HG03442 (cell line): ENCODE measurements at regions not wholly inside any gene's neighbourhood (a gene's known extent, or its start where the extent isn't known, plus 50 kb on each side); places are given as distances from the start of the nearest gene placed in this dataset.

Experiments
- ATAC-seq: cut with Tn5 transposase; IDR thresholded peaks from one replicate; pipeline ENCODE4 v1.9.1; 2021; ENCODE audit warnings: mild to moderate bottlenecking, moderate library complexity; ENCODE audit not compliant: unreplicated experiment

DNA sequence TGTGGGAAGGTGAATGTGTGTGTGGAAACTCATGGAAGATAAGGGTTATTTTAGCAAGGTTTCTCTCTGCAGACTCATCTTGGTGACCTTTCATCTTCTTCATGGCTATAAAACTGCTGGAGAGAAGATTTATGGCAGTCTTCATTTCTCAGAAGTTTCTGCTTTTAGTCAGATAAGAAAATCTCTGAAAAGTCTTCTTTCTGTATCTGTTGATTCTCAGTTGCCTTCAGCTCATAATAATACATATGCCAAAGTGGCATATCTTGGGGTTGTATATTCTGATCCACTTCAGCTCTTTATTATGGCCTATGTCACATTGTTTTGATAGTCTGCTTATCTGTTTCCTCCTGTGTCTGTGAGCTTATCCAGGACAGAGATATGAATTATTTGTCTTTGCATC, 143.3 kb upstream of the TMTC4 start:
- no peak for ATAC-seq

DNA sequence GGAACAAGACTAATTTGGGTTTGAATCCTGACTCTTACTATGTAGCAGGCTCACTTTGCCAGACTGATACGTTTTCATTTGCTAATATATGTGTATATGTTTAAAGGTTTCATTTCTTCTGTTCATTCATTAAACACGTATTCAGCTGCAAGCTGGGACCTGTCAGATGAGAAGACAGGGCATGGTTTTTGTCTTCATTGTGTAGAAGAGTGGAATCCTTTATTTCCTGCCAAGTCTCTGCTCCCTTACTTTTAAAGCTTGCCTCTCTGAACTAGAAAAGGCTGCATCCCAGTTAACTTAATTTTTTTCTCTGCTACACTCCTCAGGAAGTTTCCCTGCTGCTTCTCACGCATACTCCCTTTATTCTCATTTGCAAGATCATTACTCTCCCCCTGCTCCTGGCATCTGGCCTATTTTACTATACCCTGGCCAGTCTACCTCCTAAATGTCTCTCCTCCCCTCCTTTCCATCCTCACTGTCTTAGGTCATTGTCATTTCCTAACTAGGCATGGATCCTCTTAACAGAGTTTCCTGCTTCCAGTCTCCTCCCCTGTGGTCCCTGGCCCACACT, 141.0 kb upstream of the TMTC4 start:
- no peak for ATAC-seq

DNA sequence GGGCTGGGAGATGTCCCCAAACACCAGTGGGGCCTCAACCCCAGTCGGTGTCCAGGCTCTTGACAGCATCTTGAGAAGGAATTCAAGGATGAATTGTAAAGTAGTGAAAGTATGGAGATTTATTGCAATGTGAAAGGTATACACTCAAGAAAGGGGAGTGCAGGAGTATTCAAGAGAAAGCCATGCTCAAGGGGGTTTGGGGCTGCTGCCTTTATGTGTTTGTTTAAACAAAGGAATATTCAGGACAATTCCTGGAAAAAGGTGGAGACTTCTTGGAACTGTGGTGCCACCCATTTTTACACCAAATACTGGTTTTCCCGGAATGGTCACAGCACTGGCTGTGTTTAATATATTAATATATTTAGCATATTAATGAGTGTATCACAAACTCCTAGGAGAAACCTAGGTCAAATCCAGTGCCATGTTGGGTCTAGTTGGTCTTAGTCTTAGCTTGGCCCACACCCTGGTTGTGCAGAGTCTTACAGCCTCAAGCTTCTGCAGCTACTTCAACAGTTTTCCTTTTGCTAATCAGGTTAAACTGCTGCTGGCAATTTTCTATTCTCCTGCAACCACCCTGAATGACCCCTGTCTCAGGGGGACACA, 138.5 kb upstream of the TMTC4 start:
- ATAC-seq: no peak

DNA sequence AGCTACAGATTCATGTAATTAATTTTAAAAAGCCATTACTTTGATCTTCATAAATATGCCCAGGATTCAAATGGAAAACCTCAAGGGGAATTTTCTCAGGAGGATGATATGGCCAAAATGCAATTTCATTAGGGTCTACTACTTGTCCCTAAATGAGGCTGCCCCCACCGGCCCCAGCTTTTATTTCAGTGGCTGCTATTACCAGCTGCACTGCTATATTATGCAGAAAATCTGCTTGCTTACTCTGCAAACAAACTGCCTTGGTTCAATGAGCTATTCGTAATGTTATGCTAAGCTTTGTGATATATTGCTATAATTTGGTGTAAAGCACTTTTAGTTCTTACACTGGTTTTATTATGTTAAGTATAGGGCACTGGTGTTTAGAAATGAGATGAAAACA, 137.3 kb upstream of the TMTC4 start:
- no peak for ATAC-seq

DNA sequence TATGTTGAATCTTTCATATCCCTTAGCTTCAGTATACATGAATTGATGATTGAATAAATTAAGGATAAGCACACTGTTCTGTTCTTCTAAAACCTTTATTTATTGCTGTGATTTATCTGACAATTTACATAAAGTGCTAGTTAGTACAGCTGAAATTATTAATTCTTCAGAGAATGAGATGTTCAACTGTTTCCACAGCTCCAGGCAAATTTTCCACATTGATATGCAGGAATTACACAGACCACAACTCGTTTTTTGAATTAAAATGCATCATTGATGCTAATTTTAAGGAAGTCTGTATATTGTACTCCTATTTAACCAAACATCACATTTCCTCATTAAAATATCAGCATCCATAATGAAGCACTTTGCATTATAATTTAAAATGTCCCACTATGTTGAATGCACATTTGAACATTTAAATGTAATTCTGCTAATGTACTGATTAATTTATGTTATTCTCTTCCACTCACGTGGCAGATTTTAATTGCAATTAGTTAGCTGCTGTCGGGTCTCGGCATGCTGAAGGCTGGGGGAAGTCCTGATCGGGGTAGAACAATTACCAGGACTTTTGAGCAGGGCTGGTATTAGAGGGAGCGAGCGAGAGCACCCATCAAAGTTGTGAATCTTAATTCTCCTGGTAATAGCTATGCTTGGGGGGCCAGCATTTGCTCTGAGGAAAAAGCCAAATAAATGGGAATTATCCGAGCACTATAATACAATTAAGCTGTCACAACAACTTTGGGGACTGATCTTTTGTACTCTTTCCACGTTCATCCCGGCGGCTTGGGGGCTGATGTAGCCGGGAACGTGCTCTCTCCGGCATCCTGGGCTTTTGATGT, 136.7 kb upstream of the TMTC4 start:
- no peak for ATAC-seq

DNA sequence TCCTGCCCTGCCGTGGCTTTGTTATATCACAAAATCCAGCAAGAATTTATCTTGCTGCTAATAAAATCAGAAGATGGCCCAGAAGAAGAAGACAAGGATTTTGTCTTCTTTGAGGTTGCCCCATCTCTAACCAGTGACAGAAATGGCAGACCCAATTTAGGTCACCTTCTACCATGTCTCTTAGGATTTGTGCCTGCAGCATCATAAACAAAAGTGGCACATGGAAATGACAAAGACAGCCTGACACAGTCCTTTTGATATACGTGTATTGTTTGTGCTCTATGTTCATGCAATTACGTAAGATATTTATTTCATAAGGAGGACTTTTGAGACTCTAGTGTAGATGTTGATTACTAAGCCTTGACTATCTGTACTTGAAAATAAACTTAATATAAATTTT, 135.9 kb upstream of the TMTC4 start:
- ATAC-seq: no peak

DNA sequence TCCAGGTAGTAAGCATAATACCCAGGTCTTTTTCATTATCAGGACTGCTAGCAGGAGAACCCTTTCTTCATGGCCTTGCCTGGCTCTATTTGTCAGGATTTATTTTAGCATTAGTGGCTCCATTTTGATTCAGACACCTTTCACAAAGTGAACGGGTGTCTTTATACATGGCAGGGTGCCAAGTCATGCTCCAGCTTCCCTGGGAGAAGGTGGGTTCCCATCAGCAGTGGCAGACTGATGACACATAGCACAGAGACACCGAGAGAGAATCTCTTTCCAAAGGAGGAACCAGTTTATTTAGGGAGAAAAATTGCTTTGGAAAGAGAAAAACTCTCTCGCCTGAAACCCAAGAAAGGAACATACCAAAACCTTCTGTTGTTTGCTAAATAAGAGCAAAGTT, 135.3 kb upstream of the TMTC4 start:
- no peak for ATAC-seq

DNA sequence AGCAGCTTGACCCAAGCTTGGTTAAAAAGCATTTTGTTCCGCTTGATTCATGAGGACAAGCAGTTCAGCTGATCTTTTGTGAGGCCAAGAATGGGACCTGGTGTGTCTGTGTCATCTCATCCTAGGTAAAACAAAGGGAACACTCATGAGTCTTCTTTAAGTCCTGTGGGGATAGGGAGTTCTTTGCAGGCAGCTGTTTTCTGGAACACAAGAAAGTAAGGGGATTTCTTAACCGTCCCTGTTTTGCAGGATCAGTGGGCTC, 134.5 kb upstream of the TMTC4 start:
- no peak for ATAC-seq

DNA sequence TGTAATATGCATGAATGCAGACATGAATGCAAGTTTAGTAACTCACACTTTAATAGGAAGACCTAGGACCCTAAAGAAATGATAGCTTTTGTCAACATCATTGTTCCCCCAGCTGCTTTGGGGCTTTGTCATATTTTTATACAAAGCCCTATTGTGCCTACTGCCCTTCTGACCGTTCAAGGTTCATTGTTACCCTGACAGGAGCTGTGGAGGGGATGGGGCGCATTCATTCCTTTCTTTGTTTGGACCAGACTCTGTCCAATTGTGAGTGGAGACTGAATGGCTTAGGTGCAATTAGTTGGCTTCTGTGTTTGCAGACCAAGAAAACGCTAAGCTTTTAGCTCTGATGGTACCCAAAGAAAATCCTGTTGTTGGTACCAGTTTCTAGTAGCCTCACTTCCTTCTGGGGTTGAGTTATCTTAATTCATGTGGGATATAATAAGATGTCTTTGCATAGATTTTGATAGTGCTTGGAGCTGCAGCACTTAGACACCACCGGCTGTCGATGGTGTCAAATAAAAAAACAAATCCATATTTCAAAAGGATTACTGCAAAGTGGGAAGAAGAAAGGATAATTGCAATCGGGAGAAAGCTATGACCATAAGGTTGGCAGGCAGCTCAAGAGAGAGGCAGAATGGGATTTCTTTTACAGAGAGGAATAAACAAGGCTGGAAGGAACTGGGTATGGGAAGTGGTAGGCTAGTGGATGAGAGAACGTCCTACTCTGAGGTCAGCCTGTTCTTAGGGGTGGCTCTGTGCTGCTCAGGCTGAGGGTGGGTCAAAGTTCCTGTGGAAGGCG, 133.9 kb upstream of the TMTC4 start:
- no peak for ATAC-seq

DNA sequence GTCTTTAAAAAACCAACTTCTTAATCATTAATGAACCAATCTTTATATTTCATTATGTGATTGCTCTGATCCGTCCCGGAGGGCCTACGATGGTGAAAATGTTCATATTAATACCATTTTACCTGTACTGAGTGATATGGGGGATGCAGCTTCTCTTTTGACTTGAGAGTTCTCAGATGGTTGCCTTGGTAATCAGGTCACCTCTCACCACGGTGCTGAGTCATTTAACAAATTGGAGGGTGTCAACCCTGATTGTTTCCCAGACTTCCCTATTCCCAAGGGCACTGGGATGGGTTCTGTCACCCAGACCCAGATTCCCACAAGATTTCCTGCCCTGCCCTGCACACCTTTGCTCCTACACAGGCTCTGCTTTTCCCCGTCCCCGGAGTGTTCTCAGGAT, 128.5 kb upstream of the TMTC4 start:
- ATAC-seq: no peak

DNA sequence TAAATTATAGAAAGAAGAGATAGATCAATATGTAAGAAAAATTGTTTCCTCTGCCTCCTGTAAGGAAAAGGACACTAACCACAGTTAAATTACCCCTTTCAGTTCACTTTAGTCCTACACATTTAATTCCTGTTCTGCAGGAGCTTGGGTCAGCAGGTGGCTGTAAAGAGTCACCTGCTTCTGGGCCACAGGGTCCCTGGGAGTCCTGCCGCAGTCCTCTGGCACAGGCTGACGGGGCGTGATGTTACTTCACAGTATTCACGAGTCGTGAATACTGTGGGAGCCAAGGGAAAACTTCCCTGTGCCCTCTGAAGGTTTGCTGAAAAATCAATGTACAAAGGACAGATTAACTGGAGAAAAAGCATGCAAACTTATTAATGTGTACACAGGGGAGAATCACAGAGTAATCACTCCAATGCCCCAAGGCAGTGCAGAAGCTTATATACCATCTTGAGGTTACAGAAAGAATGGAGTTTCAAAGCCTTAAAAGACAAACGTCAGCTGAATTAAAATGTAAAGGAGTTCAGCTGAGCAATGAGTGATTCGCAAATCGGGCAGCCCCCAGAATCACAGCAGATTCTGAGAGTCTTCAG, 125.8 kb upstream of the TMTC4 start:
- ATAC-seq: no peak

DNA sequence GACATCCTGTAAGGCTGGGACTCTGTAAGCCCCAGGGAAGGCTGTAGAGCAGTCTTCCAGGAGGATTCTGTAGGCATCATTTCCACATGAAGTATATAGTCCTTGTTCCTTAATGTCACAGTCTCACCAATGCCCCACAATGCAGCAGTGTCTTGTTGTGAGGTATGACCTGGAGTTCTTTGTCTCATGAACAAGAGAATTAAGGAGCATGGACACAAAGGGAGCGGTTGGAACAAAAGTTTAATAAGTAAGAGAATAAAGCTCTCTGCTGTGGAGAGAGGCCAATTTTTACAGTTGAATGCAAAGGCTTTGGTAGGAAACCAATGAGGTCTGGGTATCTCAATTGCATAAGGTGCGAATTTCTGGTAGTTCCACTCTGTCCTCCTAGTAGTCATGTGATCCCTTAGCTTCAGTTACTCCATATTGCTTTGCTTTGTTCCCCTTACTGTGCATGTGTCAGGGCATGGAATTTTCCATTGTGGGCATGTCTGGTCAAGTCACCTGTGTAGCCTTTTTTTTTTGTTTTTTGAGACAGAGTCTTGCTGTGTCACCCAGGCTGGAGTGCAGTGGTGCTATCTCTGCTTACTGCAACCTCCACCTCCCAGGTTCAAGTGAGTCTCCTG, 124.3 kb upstream of the TMTC4 start:
- no peak for ATAC-seq

DNA sequence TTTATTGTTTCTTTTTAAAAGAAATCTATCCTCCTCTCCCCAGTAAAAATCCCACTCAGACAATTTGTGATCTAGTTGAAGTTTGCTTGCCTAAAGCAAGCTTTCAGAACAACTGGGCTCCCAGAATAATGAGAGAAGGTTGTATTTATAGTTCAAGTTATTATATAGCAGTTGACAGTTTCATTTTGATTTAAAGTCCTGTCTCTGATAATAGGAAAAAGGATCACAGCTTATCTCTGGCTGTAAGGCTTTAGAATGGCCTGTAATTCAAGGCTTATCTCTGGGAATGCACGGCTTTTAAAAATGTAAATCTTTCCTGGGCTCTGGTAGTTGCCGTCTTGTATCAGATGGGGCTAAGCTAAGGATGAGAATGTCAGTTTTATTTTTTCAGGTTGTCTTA, 123.3 kb upstream of the TMTC4 start:
- ATAC-seq: no peak

DNA sequence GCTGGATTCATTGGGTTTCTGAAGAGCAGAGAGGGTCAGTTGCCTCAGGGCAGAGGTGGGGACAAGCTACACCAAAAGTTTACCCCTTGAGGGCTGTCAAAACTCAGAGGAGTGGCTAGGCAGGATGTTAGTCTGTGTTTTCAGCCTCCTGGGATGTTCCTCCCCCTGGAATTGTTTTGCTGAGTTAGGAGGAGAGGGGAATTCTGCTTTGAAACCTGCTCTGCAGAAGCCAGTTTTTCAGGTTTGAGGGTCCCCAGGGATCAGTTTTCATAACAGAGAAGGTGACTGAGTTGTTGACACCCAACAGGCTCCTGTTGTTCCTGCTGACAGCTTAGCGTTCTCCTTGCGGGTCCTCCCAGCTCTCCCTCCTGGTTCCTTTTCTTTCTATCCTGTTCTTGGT, 121.9 kb upstream of the TMTC4 start:
- no peak for ATAC-seq

DNA sequence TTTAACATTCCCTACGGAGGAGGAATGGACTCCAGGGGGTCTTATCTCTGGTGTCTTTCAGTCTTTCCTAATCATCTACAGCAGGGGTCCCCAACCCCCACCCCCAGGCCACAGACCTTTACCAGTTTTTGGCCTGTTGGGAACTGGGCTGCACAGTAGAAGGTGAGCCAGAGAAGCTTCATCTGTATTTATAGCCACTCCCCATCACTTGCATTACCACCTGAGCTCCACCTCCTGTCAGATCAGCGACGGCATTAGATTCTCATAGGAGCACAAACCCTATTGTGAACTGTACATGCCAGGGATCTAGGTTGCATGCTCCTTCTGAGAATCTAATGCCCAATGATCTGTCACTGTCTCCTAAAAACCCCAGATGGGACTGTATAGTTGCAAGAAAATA, 120.0 kb upstream of the TMTC4 start:
- no peak for ATAC-seq

DNA sequence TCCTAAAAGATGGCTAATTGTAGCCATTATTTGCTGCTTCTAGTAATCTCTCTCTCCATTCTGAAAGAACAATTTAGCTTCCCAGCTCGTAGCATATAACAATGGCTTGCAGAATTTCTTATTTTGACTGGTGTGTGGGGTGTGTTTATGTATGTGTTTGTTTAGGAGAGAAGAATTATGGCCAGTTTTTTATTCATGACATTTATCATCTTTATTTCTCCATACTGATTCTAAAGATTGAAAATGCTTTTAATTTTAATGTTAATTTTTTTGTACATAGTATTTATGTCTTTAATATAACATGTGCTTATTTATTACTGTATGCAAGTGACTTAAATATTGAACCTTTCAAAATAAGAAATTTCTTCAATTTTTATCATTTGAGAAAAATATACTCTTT, 115.8 kb upstream of the TMTC4 start:
- no peak for ATAC-seq

DNA sequence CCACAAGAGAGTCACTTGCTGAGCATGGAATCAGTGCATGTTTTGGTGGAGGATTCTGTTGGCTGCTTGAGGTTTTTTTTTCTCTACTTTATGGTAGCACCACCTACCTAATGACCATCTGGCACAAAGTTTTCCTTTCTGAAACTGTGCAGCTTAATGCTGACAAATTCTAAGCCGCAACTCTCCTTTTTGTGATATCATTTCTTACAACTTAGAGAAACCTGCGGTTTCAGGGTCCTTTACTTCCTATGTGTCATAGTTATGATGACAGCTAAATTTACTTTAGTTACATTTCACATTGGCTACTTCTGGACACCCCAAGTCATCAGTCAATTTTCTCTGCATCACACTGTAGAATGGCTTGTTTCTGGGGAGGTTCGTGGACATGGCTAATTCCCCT, 115.4 kb upstream of the TMTC4 start:
- no peak for ATAC-seq

DNA sequence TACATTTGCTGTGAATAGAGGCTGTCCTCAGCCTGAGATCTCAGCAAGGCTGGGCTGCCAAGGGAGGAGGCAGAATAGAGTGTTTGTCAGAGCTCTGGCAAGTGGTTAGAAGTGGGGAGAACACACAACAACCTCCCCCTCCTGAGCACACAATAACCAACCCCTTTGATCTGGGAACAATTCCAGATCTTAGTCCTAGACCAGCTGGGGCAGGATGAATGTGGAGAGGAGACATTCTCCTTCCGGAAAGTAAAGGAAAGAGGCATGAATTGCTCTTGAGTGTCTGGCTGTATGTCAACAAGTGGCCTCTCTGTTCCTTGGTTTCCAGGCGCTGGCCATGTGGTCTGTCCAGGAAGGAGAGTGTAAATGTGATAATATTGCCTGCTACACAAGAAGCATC, 114.9 kb upstream of the TMTC4 start:
- ATAC-seq: no peak

DNA sequence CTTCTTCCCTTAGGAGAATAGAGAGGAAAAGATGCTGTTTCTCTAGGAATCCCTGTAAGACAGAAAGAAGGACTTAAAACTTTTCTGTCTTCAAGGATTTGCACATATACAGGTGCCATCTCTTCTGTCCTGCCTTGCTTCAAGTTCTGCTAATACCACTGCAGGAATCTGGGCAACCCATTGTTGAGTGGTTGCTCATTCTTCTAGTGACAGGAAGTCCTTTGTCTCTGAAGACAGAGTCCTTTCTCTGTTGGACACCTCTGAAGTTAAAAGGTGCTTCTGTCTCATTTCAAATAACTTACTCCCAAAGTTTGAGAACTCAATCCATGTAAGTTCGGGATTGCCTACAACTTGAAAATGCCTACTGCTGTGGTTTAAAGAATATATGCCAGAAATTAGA, 114.4 kb upstream of the TMTC4 start:
- ATAC-seq: no peak

DNA sequence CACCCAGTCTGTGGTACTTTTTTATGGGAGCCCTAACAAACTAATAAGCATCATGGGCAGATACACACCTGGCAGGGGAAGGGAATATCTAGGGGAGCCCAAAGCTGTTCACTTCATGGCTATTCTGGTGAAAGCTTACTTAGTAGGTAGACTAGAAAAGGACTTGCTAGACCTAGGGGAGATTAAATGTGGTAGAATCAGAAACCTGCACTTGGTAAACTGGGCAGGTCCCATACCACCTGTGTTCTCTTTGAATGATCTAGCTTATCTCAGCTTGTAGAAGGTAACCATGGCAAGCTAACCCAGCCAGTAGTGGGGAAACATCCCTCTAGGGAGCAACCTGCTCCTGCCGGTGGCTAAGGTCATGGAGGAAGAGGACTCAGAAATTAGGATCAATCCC, 113.9 kb upstream of the TMTC4 start:
- no peak for ATAC-seq

DNA sequence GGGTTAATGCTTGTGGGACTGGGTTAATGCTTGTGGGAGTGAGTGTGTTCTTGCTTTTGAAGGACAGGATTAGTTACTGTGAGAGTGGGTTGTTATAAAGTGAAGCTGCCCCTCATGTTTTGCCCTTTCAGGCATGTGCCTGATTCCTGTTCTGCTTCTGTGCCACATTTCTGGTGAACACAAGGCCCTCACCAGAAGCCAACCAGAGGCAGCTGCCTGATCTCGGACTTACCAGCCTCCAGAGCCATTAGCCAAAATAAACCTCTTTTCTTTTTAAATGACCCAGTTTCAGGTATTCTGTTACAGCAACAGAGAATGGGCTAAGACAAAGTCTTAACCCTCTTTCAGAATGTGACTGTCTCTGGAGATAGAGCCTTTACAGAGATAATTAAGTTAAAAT, 113.3 kb upstream of the TMTC4 start:
- no peak for ATAC-seq
